OCI-LY7 (cell line): ENCODE measurements at regions not wholly inside any gene's neighbourhood (a gene's known extent, or its start where the extent isn't known, plus 50 kb on each side); places are given as distances from the start of the nearest gene placed in this dataset.

ENCODE experiments used
- EZH2phosphoT487 ChIP-seq: fragments of 200-600 bp; sonication (generic); IDR thresholded peaks from 2 replicates; pipeline ENCODE4 v1.6.1; 2018; ENCODE audit warnings: low read depth, borderline replicate concordance, mild to moderate bottlenecking, mixed run types, antibody characterized with exemption, low read length, moderate library complexity, mixed read lengths
- TF ChIP-seq, protein P1 (sequence below): fragments of 200-600 bp; sonication (generic); conservative IDR thresholded peaks from 2 replicates; pipeline ENCODE4 v1.5.1; 2014; ENCODE audit warnings: mild to moderate bottlenecking, antibody characterized with exemption, low read length, moderate library complexity, mixed read lengths

GRCh38 chr3:54064486-54064885 lies 57.9 kb upstream of the CACNA2D3 start:
- TF ChIP-seq, protein P1, sequence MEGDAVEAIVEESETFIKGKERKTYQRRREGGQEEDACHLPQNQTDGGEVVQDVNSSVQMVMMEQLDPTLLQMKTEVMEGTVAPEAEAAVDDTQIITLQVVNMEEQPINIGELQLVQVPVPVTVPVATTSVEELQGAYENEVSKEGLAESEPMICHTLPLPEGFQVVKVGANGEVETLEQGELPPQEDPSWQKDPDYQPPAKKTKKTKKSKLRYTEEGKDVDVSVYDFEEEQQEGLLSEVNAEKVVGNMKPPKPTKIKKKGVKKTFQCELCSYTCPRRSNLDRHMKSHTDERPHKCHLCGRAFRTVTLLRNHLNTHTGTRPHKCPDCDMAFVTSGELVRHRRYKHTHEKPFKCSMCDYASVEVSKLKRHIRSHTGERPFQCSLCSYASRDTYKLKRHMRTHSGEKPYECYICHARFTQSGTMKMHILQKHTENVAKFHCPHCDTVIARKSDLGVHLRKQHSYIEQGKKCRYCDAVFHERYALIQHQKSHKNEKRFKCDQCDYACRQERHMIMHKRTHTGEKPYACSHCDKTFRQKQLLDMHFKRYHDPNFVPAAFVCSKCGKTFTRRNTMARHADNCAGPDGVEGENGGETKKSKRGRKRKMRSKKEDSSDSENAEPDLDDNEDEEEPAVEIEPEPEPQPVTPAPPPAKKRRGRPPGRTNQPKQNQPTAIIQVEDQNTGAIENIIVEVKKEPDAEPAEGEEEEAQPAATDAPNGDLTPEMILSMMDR: no peak
- TF ChIP-seq EZH2phosphoT487: no peak
